ENCODE measurements at regions not wholly inside any gene's neighbourhood (a gene's known extent, or its start where the extent isn't known, plus 50 kb on each side); places are given as distances from the start of the nearest gene placed in this dataset.
"Not testable (repeated sequence)": the region's sequence is repeated elsewhere in the genome, so short reads cannot be mapped to it uniquely, and the experiment has no call there.

- Histone ChIP-seq H3K4me1 (ENCODE audit: control extremely low read depth in 1 of 4, control insufficient read depth in 4 of 4, insufficient read depth in 4 of 4, low read length in 3 of 4) (no peaks in the 10 kb centered on the region), H3K27me3 (replicated peaks in 2 of 5; ENCODE audit: control insufficient read depth in 4 of 5, insufficient read depth in 5 of 5, low read length in 4 of 5) (no peaks in the 10 kb centered on the region), H3K27ac (ENCODE audit: insufficient read depth in 1 of 2, low read depth in 1 of 2, low read length in 2 of 2, poor library complexity in 1 of 2, severe bottlenecking in 2 of 2) (no peak overlapping the region), H3K4me3 (ENCODE audit: control insufficient read depth in 1 of 7, extremely low read depth in 1 of 7, insufficient read depth in 4 of 7, low read depth in 2 of 7, low read length in 6 of 7) (no peak overlapping the region), H3K9me3 (ENCODE audit: control extremely low read depth in 1 of 5, control insufficient read depth in 4 of 5, insufficient read depth in 2 of 5, low read depth in 1 of 5, low read length in 4 of 5) (peaks cover 0 to 4% (median 0%) of the 10 kb centered on the region in 5 experiments), H3K36me3 (ENCODE audit: control insufficient read depth in 4 of 4, insufficient read depth in 4 of 4, low read length in 3 of 4) (no peaks in the 10 kb centered on the region)
- no peak for DNase-seq
- ChIA-PET POLR2A (no interaction called here), CTCF (no interaction called here)
- WGBS (ENCODE audit: insufficient coverage) = 100% methylated on average over 3 of the region's 4 CpGs
Observed at GRCh38 chr7:92945840-92946239, 109.5 kb upstream of the CDK6 start.

DNA sequence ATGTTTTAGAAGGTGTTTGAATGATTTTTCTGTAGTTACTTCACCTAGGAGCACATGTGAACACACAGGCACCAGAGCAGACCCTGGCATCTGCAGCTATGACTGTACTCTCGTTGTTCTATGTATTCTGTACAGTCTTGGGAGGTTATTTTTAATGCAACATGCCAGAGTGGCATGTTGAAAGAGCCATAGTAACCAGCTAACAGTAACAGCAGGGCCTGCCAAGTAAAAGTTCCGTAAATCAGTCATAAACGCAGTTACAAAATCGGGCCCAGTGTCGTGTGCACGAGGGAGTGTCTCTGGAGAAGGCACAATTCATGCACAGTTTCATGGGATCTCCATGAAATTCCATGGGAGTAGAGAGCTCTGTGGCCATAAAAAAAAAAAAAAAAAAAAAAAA, 108.3 kb upstream of the CDK6 start:
- no peak overlapping the region for H3K27ac ChIP-seq (ENCODE audit: insufficient read depth in 1 of 2, low read depth in 1 of 2, low read length in 2 of 2, poor library complexity in 1 of 2, severe bottlenecking in 2 of 2)
- CTCF ChIA-PET = no interaction called here
- H3K9me3 ChIP-seq (ENCODE audit: control extremely low read depth in 1 of 5, control insufficient read depth in 4 of 5, insufficient read depth in 2 of 5, low read depth in 1 of 5, low read length in 4 of 5) = peaks cover 0 to 13% (median 5%) of the 10 kb centered on the region in 5 experiments
- 93% methylated on average over 6 of the region's 6 CpGs for WGBS (ENCODE audit: insufficient coverage)
- DNase-seq = no peak
- H3K36me3 ChIP-seq (ENCODE audit: control insufficient read depth in 4 of 4, insufficient read depth in 4 of 4, low read length in 3 of 4) = no peaks in the 10 kb centered on the region
- H3K27me3 ChIP-seq (replicated peaks in 2 of 5; ENCODE audit: control insufficient read depth in 4 of 5, insufficient read depth in 5 of 5, low read length in 4 of 5) = no peaks in the 10 kb centered on the region
- POLR2A ChIA-PET = no interaction called here
- H3K4me1 ChIP-seq (ENCODE audit: control extremely low read depth in 1 of 4, control insufficient read depth in 4 of 4, insufficient read depth in 4 of 4, low read length in 3 of 4) = no peaks in the 10 kb centered on the region
- H3K4me3 ChIP-seq (ENCODE audit: control insufficient read depth in 1 of 7, extremely low read depth in 1 of 7, insufficient read depth in 4 of 7, low read depth in 2 of 7, low read length in 6 of 7) = no peak overlapping the region

- H3K4me3 ChIP-seq (ENCODE audit: control insufficient read depth in 1 of 7, extremely low read depth in 1 of 7, insufficient read depth in 4 of 7, low read depth in 2 of 7, low read length in 6 of 7); H3K4me1 ChIP-seq (ENCODE audit: control extremely low read depth in 1 of 4, control insufficient read depth in 4 of 4, insufficient read depth in 4 of 4, low read length in 3 of 4); DNase-seq; H3K36me3 ChIP-seq (ENCODE audit: control insufficient read depth in 4 of 4, insufficient read depth in 4 of 4, low read length in 3 of 4); POLR2A ChIA-PET; H3K27me3 ChIP-seq (replicated peaks in 2 of 5; ENCODE audit: control insufficient read depth in 4 of 5, insufficient read depth in 5 of 5, low read length in 4 of 5); H3K27ac ChIP-seq (ENCODE audit: insufficient read depth in 1 of 2, low read depth in 1 of 2, low read length in 2 of 2, poor library complexity in 1 of 2, severe bottlenecking in 2 of 2); CTCF ChIA-PET: not testable (repeated sequence)
- H3K9me3 ChIP-seq (ENCODE audit: control extremely low read depth in 1 of 5, control insufficient read depth in 4 of 5, insufficient read depth in 2 of 5, low read depth in 1 of 5, low read length in 4 of 5) = peaks cover 0 to 21% (median 8%) of the 10 kb centered on the region in 5 experiments
- WGBS (ENCODE audit: insufficient coverage) = no CpG with 5 or more reads among the region's 1 CpG
Observed at GRCh38 chr7:92942706-92943105, 106.3 kb upstream of the CDK6 start.

DNA sequence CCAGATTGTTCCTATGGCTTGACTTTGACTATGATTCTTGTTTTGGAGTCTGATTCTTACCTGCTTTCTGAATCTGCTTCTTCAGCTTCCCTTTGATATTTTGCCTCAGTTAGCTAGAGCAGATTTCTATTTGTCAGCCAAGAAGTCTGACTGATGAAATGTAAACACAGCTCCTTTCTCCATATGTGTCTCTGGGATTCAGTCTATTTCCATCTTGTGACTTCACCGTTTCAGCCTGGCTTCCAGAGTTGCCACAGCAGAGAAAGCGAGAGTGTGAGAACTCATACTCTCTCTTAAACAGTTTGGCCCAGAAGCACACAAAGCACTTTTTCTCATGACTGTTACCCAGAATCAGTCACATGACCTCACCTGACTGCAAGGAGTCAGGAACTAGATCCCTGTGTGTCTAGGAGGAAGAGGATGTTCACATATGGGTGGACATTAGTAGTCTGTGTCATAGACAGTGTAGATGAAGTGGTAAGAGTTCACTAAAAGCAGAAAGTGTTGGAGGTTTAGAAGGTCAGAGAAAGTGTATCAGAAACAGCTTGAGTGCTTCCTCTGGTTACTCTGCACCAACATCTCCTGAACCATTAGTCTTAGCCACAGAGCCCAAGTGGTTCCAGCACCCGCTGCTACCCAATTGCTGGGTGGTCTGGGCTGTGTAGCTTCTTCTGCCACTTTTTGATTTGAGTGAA, 103.4 kb upstream of the CDK6 start:
- 100% methylated on average over 1 of the region's 3 CpGs for WGBS (ENCODE audit: insufficient coverage)
- CTCF ChIA-PET = interaction anchor here (1.4 kb wide), 1 partner anchor 35 kb away, joined by 4 read pairs; no protein-coding TSS in a partner anchor
- H3K27me3 ChIP-seq (replicated peaks in 2 of 5; ENCODE audit: control insufficient read depth in 4 of 5, insufficient read depth in 5 of 5, low read length in 4 of 5) = no peaks in the 10 kb centered on the region
- H3K36me3 ChIP-seq (ENCODE audit: control insufficient read depth in 4 of 4, insufficient read depth in 4 of 4, low read length in 3 of 4) = no peaks in the 10 kb centered on the region
- POLR2A ChIA-PET = no interaction called here
- no peak for DNase-seq
- peaks cover 0 to 21% (median 8%) of the 10 kb centered on the region in 5 experiments for H3K9me3 ChIP-seq (ENCODE audit: control extremely low read depth in 1 of 5, control insufficient read depth in 4 of 5, insufficient read depth in 2 of 5, low read depth in 1 of 5, low read length in 4 of 5)
- no peaks in the 10 kb centered on the region for H3K4me1 ChIP-seq (ENCODE audit: control extremely low read depth in 1 of 4, control insufficient read depth in 4 of 4, insufficient read depth in 4 of 4, low read length in 3 of 4)
- H3K27ac ChIP-seq (ENCODE audit: insufficient read depth in 1 of 2, low read depth in 1 of 2, low read length in 2 of 2, poor library complexity in 1 of 2, severe bottlenecking in 2 of 2) = no peak overlapping the region
- no peak overlapping the region for H3K4me3 ChIP-seq (ENCODE audit: control insufficient read depth in 1 of 7, extremely low read depth in 1 of 7, insufficient read depth in 4 of 7, low read depth in 2 of 7, low read length in 6 of 7)

DNA sequence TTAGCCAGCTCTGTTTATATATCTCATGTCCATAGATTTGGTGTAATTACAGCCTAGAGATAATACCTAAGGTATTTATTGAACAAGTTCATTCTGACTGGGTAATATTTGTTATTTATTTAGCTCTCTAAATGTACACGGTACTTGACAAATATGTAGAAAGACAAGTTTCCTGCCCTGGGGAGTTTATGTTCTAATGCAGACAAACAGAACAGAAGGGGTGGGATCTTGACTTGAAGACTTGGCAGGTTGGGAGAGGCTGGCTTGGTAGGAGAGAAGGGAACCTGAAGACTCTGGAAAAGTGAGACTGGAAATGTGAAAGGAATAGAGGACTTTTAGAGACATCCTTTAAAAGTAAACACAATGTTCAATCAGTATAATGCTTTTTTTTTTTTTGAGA, 97.7 kb upstream of the CDK6 start:
- H3K4me3 ChIP-seq (ENCODE audit: control insufficient read depth in 1 of 7, extremely low read depth in 1 of 7, insufficient read depth in 4 of 7, low read depth in 2 of 7, low read length in 6 of 7) = no peak overlapping the region
- DNase-seq = no peak
- ChIA-PET CTCF (interaction anchor here (1.1 kb wide), 1 partner anchor 53 kb away, joined by 3 read pairs; no protein-coding TSS in a partner anchor), POLR2A (interaction anchor here (0.6 kb wide), 1 partner anchor 326 kb away, joined by 6 read pairs; no protein-coding TSS in a partner anchor)
- H3K4me1 ChIP-seq (ENCODE audit: control extremely low read depth in 1 of 4, control insufficient read depth in 4 of 4, insufficient read depth in 4 of 4, low read length in 3 of 4) = no peaks in the 10 kb centered on the region
- H3K27ac ChIP-seq (ENCODE audit: insufficient read depth in 1 of 2, low read depth in 1 of 2, low read length in 2 of 2, poor library complexity in 1 of 2, severe bottlenecking in 2 of 2) = no peak overlapping the region
- peaks cover 0 to 10% (median 6%) of the 10 kb centered on the region in 4 experiments for H3K36me3 ChIP-seq (ENCODE audit: control insufficient read depth in 4 of 4, insufficient read depth in 4 of 4, low read length in 3 of 4)
- peaks cover 4 to 25% (median 6%) of the 10 kb centered on the region in 5 experiments for H3K9me3 ChIP-seq (ENCODE audit: control extremely low read depth in 1 of 5, control insufficient read depth in 4 of 5, insufficient read depth in 2 of 5, low read depth in 1 of 5, low read length in 4 of 5)
- no peaks in the 10 kb centered on the region for H3K27me3 ChIP-seq (replicated peaks in 2 of 5; ENCODE audit: control insufficient read depth in 4 of 5, insufficient read depth in 5 of 5, low read length in 4 of 5)
- WGBS (ENCODE audit: insufficient coverage) = 100% methylated on average over 1 of the region's 1 CpG

DNA sequence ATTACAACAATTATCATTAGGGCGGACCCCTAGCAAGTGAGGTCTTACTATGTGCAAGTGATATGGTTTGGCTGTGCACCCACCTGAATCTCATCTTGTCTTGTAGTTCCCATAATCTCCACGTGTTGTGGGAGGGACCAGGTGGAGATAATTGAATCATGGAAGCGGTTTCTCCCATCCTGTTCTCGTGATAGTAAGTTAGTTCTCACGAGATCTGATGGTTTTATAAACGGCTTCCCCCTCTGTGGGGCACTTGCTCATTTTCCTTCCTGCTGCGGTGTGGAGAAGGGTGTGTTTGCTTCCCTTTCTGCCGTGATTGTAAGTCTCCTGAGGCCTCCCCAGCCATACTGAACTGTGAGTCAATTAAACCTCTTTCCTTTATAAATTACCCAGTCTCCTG, 96.1 kb upstream of the CDK6 start:
- Histone ChIP-seq H3K27ac (ENCODE audit: insufficient read depth in 1 of 2, low read depth in 1 of 2, low read length in 2 of 2, poor library complexity in 1 of 2, severe bottlenecking in 2 of 2) (no peak overlapping the region), H3K36me3 (ENCODE audit: control insufficient read depth in 4 of 4, insufficient read depth in 4 of 4, low read length in 3 of 4) (peaks cover 0 to 10% (median 7%) of the 10 kb centered on the region in 4 experiments), H3K27me3 (replicated peaks in 2 of 5; ENCODE audit: control insufficient read depth in 4 of 5, insufficient read depth in 5 of 5, low read length in 4 of 5) (no peaks in the 10 kb centered on the region), H3K9me3 (ENCODE audit: control extremely low read depth in 1 of 5, control insufficient read depth in 4 of 5, insufficient read depth in 2 of 5, low read depth in 1 of 5, low read length in 4 of 5) (peaks cover 3 to 21% (median 6%) of the 10 kb centered on the region in 5 experiments), H3K4me3 (ENCODE audit: control insufficient read depth in 1 of 7, extremely low read depth in 1 of 7, insufficient read depth in 4 of 7, low read depth in 2 of 7, low read length in 6 of 7) (no peak overlapping the region), H3K4me1 (ENCODE audit: control extremely low read depth in 1 of 4, control insufficient read depth in 4 of 4, insufficient read depth in 4 of 4, low read length in 3 of 4) (no peaks in the 10 kb centered on the region)
- WGBS (ENCODE audit: insufficient coverage) = 67% methylated on average over 1 of the region's 8 CpGs
- no peak for DNase-seq
- POLR2A ChIA-PET = no interaction called here
- CTCF ChIA-PET = no interaction called here

- no peaks in the 10 kb centered on the region for H3K27me3 ChIP-seq (replicated peaks in 2 of 5; ENCODE audit: control insufficient read depth in 4 of 5, insufficient read depth in 5 of 5, low read length in 4 of 5)
- peaks cover 0 to 15% (median 9%) of the 10 kb centered on the region in 4 experiments for H3K36me3 ChIP-seq (ENCODE audit: control insufficient read depth in 4 of 4, insufficient read depth in 4 of 4, low read length in 3 of 4)
- no peak for DNase-seq
- ChIA-PET POLR2A (no interaction called here), CTCF (no interaction called here)
- H3K9me3 ChIP-seq (ENCODE audit: control extremely low read depth in 1 of 5, control insufficient read depth in 4 of 5, insufficient read depth in 2 of 5, low read depth in 1 of 5, low read length in 4 of 5) = peaks cover 3 to 21% (median 6%) of the 10 kb centered on the region in 5 experiments
- H3K4me3 ChIP-seq (ENCODE audit: control insufficient read depth in 1 of 7, extremely low read depth in 1 of 7, insufficient read depth in 4 of 7, low read depth in 2 of 7, low read length in 6 of 7) = no peak overlapping the region
- H3K27ac ChIP-seq (ENCODE audit: insufficient read depth in 1 of 2, low read depth in 1 of 2, low read length in 2 of 2, poor library complexity in 1 of 2, severe bottlenecking in 2 of 2) = no peak overlapping the region
- H3K4me1 ChIP-seq (ENCODE audit: control extremely low read depth in 1 of 4, control insufficient read depth in 4 of 4, insufficient read depth in 4 of 4, low read length in 3 of 4) = no peaks in the 10 kb centered on the region
- 100% methylated on average over 1 of the region's 1 CpG for WGBS (ENCODE audit: insufficient coverage)
Observed at GRCh38 chr7:92930404-92930803, 94.0 kb upstream of the CDK6 start.
